Pancreas (tissue), 10 donors: ENCODE measurements at regions not wholly inside any gene's neighbourhood (a gene's known extent, or its start where the extent isn't known, plus 50 kb on each side); places are given as distances from the start of the nearest gene placed in this dataset.

Experiments used
- ATAC-seq, 4 donors: fragments of 200-7000 bp; cut with Tn5 transposase; one replicate each; pipeline versions ENCODE4 v1.8.0 to v1.9.1; 2020; ENCODE audit warnings: mild to moderate bottlenecking in 4 of 4, moderate library complexity in 4 of 4
- DNase-seq, 6 donors: peaks; one replicate each; pipeline ENCODE4 v3.0.0-alpha.2; 2020
- FAIRE-seq: peaks from 2 replicates; lab custom pipeline; 2012; peaks lifted over from hg19 to GRCh38; lab: Jason Lieb, UNC
- H3K27ac ChIP-seq, 4 donors: fragments of 200-600 bp; sonication (generic); 1 replicate in 3 of 4; 2 replicates in 1 of 4; pipeline versions ENCODE4 v1.5.0 to v1.8.0; 2020
- H3K27me3 ChIP-seq, 4 donors: fragments of 200-600 bp; one replicate each; pipeline ENCODE4 v1.8.0; 2021
- H3K36me3 ChIP-seq, 3 donors: fragments of 200-600 bp; sonication (generic) in 1 of 3; one replicate each; pipeline versions ENCODE4 v1.5.0 to v1.8.0; 2020 to 2021
- H3K4me1 ChIP-seq, 3 donors: fragments of 200-600 bp; one replicate each; pipeline ENCODE4 v1.8.0; 2021
- H3K4me3 ChIP-seq, 4 donors: fragments of 200-600 bp; sonication (generic) in 2 of 4; one replicate each; pipeline versions ENCODE4 v1.5.0 to v1.8.0; 2020 to 2021
- H3K9me3 ChIP-seq, 4 donors: fragments of 200-600 bp; one replicate each; pipeline ENCODE4 v1.8.0; 2021
- WGBS, 2 donors: extraction: QIAGEN DNeasy Blood & Tissue Kit; methylation state at CpG; one replicate each; pipeline ENCODE4 v1.1.7; 2013; 5-methylcytosine and 5-hydroxymethylcytosine counted together
- intact Hi-C, 3 donors: fragments of 100-400 bp; cut with DNase I; formaldehyde crosslinking; loops; one replicate each; pipeline versions ENCODE4 v1.11.1 to v1.14.2; 2022
- TF ChIP-seq, protein P1 (sequence below), 4 donors: fragments of 200-600 bp; sonication (generic) in 3 of 4; IDR thresholded peaks; one replicate each; pipeline versions ENCODE4 v1.5.0 to v1.8.0; 2021; ENCODE audit warnings: antibody characterized with exemption in 4 of 4
- donor health status: healthy with polysubstance abuse.
- donor health status: DM: no; HTN: no; CAD: no; lungs with moderate emphysema.
- donor health status: DM: no; HTN: no; CAD: no.
- donor health status: control.
- donor health status: control.
- donor health status: Bipolar disorder and iron deficiency.
- donor health status: DM: yes; HTN: yes; CAD: no.
- donor health status: DM: no; HTN: no; CAD: no.
- donor health status: DM: no; HTN: no; CAD: no.
- donor health status: DM: yes; HTN: yes; CAD: no.

DNA sequence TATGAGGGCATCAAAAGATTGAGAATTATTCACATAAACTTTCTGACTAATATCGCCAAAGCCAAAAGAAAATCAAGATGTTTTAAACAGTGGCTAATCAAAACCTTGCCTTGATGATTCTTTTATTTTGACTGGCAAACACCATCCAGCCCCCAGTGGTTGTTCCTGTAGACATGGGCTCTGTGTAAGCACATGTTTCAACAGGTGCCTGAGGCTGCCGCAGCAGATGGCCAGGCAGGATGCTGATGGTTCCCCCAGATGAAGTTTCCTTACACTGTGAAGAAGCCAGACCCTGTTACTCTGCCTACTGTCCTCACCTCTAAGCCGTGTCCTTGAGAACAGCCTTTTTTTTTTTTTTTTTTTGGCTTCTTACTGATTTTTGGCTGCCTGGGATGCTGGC, 146.5 kb downstream of the RAB11FIP2 start:
- H3K36me3 ChIP-seq = no peaks in the 10 kb centered on the region
- no peak overlapping the region for H3K4me3 ChIP-seq
- ATAC-seq (no peak), DNase-seq (no peak), FAIRE-seq (no peak)
- no peaks in the 10 kb centered on the region for H3K9me3 ChIP-seq
- no peak overlapping the region for H3K27ac ChIP-seq
- intact Hi-C loops = no loop called here
- TF ChIP-seq, protein P1, sequence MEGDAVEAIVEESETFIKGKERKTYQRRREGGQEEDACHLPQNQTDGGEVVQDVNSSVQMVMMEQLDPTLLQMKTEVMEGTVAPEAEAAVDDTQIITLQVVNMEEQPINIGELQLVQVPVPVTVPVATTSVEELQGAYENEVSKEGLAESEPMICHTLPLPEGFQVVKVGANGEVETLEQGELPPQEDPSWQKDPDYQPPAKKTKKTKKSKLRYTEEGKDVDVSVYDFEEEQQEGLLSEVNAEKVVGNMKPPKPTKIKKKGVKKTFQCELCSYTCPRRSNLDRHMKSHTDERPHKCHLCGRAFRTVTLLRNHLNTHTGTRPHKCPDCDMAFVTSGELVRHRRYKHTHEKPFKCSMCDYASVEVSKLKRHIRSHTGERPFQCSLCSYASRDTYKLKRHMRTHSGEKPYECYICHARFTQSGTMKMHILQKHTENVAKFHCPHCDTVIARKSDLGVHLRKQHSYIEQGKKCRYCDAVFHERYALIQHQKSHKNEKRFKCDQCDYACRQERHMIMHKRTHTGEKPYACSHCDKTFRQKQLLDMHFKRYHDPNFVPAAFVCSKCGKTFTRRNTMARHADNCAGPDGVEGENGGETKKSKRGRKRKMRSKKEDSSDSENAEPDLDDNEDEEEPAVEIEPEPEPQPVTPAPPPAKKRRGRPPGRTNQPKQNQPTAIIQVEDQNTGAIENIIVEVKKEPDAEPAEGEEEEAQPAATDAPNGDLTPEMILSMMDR (IDR thresholded peaks at IDR 0.05) = no peak
- H3K27me3 ChIP-seq = peaks cover 0 to 10% (median 0%) of the 10 kb centered on the region in 4 donors
- WGBS, 2 donors = 66 to 79% methylated on average over 3 of the region's 3 CpGs
- no peaks in the 10 kb centered on the region for H3K4me1 ChIP-seq

DNA sequence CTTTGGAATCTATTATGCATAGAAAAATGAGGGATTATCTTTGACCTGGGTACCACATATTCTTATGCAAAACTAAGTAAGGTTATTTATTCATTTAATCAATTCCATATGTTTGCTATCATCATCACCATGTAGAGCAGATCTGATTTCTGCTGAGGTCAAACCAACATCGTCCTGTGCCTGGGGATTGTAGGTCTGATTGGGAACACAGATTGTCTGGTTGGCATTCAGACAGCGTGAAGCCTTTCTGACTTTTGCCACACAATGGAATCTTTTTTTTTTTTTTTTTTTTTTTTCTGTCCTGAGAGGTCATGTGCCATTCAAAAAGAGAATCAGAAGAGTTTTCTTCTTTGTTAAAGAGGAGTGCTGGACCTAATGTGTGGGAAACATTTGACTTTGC, 142.9 kb downstream of the RAB11FIP2 start:
- Histone ChIP-seq H3K27me3 (no peaks in the 10 kb centered on the region), H3K27ac (no peak overlapping the region), H3K4me3 (no peak overlapping the region), H3K9me3 (no peaks in the 10 kb centered on the region), H3K4me1 (no peaks in the 10 kb centered on the region), H3K36me3 (no peaks in the 10 kb centered on the region)
- intact Hi-C loops = no loop called here
- TF ChIP-seq, protein P1 (IDR thresholded peaks at IDR 0.05) = no peak
- no peak for DNase-seq
- no peak for FAIRE-seq
- ATAC-seq = no peak
- WGBS, 2 donors = 50 to 63% methylated on average over 2 of the region's 2 CpGs

DNA sequence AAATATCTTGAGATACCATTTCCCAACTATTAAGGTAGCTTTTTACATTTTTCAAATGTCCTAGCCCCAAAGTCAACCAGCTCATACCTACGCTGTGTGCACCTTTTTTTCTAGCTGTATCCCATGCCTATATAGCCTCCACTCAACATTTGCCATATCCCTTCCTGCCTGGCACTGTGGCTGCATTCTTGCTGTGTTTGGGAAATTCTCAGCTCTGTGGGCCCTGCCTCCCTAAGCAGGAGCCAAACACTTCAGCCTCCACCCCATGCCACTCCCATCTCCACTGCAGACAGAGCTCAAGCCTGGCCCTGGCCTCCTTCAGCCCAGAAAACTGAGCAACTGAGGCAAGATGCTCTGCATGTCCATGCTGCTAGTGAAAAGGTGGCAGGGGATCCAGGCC, 141.3 kb downstream of the RAB11FIP2 start:
- Histone ChIP-seq H3K27ac (no peak overlapping the region), H3K27me3 (no peaks in the 10 kb centered on the region), H3K36me3 (no peaks in the 10 kb centered on the region), H3K4me1 (no peaks in the 10 kb centered on the region), H3K4me3 (no peak overlapping the region), H3K9me3 (no peaks in the 10 kb centered on the region)
- DNase-seq = no peak
- WGBS, 2 donors = 93 to 94% methylated on average over 1 of the region's 1 CpG
- ATAC-seq = no peak
- no peak for FAIRE-seq
- TF ChIP-seq, protein P1 (IDR thresholded peaks at IDR 0.05) = no peak
- intact Hi-C loops = no loop called here

DNA sequence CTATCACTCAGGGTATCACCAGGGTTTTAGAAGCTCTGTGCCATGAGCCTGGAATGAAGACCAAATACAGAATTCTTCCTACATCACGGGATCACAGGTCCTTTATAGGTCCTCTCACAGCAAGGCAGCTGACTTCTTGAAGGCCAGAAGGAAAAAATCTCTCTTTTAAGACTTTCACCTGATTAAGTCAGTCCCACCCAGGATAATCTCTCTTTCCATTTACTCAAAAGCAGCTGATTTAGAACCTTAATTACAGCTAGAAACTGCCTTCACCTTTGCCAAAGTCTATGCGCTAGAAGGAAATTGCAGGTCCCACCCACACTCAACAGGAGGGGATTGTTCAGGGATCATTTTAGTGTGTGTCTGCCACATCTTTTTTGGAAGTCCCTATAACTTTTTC, 135.1 kb downstream of the RAB11FIP2 start:
- Histone ChIP-seq H3K9me3 (no peaks in the 10 kb centered on the region), H3K27ac (no peak overlapping the region), H3K27me3 (peaks cover 0 to 12% (median 0%) of the 10 kb centered on the region in 4 donors), H3K4me3 (no peak overlapping the region), H3K36me3 (no peaks in the 10 kb centered on the region), H3K4me1 (no peaks in the 10 kb centered on the region)
- intact Hi-C loops = no loop called here
- TF ChIP-seq, protein P1 (IDR thresholded peaks at IDR 0.05) = no peak
- WGBS, 2 donors = 63 to 70% methylated on average over 2 of the region's 2 CpGs
- no peak for ATAC-seq
- DNase-seq = no peak
- no peak for FAIRE-seq

DNA sequence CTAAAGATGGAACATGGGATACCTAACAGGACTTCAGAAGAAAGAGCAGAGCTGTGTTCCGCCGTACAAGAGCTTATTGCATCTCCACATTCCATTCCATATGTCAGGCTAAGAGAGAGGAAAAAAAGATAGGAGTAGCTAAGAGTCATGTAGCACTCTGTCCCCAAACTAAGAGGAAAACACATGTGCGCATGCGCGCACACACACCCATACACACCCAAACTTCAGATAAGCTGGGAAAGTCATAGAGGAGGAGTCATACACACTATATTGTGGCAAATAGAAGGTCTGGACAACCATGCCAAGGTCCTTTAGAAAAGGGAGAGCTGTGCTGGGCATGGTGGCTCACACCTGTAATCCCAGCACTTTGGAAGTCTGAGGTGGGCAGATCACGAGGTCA, 132.4 kb downstream of the RAB11FIP2 start:
- Histone ChIP-seq H3K27ac (no peak overlapping the region), H3K9me3 (no peaks in the 10 kb centered on the region), H3K4me1 (no peaks in the 10 kb centered on the region), H3K36me3 (no peaks in the 10 kb centered on the region), H3K27me3 (peaks cover 0 to 12% (median 0%) of the 10 kb centered on the region in 4 donors), H3K4me3 (no peak overlapping the region)
- intact Hi-C loops = no loop called here
- no peak for ATAC-seq
- no peak for FAIRE-seq
- WGBS, 2 donors = 79 to 83% methylated on average over 6 of the region's 6 CpGs
- no peak for DNase-seq
- TF ChIP-seq, protein P1 (IDR thresholded peaks at IDR 0.05) = no peak
